ENCODE measurements at regions not wholly inside any gene's neighbourhood (a gene's known extent, or its start where the extent isn't known, plus 50 kb on each side); places are given as distances from the start of the nearest gene placed in this dataset.

GRCh38 chr3:5310509-5310908 is 123.0 kb downstream of the EDEM1 start:
- Histone ChIP-seq H3K9me3 (no peaks in the 10 kb centered on the region), H3K27ac (no peak overlapping the region), H3K4me1 (no peaks in the 10 kb centered on the region), H3K27me3 (no peaks in the 10 kb centered on the region), H3K36me3 (no peaks in the 10 kb centered on the region), H3K4me3 (no peak overlapping the region)
- 93% methylated on average over 5 of the region's 5 CpGs for WGBS
- no peak for DNase-seq (ENCODE audit: low spot score in 2 of 2)
- TF ChIP-seq EP300 (IDR thresholded peaks at IDR 0.05) = no peak
- TF ChIP-seq, protein P1, sequence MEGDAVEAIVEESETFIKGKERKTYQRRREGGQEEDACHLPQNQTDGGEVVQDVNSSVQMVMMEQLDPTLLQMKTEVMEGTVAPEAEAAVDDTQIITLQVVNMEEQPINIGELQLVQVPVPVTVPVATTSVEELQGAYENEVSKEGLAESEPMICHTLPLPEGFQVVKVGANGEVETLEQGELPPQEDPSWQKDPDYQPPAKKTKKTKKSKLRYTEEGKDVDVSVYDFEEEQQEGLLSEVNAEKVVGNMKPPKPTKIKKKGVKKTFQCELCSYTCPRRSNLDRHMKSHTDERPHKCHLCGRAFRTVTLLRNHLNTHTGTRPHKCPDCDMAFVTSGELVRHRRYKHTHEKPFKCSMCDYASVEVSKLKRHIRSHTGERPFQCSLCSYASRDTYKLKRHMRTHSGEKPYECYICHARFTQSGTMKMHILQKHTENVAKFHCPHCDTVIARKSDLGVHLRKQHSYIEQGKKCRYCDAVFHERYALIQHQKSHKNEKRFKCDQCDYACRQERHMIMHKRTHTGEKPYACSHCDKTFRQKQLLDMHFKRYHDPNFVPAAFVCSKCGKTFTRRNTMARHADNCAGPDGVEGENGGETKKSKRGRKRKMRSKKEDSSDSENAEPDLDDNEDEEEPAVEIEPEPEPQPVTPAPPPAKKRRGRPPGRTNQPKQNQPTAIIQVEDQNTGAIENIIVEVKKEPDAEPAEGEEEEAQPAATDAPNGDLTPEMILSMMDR (IDR thresholded peaks at IDR 0.05) = no peak
- TF ChIP-seq POLR2A (IDR thresholded peaks at IDR 0.05) = no peak
- no peak for TF ChIP-seq POLR2AphosphoS5 (IDR thresholded peaks at IDR 0.05)

GRCh38 chr3:5312290-5312689 is 124.8 kb downstream of the EDEM1 start:
- TF ChIP-seq POLR2AphosphoS5 (IDR thresholded peaks at IDR 0.05) (no peak), POLR2A (IDR thresholded peaks at IDR 0.05) (no peak), EP300 (IDR thresholded peaks at IDR 0.05) (no peak)
- TF ChIP-seq, protein P1 (IDR thresholded peaks at IDR 0.05) = no peak
- H3K27ac ChIP-seq = no peak overlapping the region
- 79% methylated on average over 3 of the region's 3 CpGs for WGBS
- no peak for DNase-seq (ENCODE audit: low spot score in 2 of 2)
- H3K36me3 ChIP-seq = no peaks in the 10 kb centered on the region
- no peaks in the 10 kb centered on the region for H3K4me1 ChIP-seq
- no peaks in the 10 kb centered on the region for H3K9me3 ChIP-seq
- no peaks in the 10 kb centered on the region for H3K27me3 ChIP-seq
- no peak overlapping the region for H3K4me3 ChIP-seq

DNA sequence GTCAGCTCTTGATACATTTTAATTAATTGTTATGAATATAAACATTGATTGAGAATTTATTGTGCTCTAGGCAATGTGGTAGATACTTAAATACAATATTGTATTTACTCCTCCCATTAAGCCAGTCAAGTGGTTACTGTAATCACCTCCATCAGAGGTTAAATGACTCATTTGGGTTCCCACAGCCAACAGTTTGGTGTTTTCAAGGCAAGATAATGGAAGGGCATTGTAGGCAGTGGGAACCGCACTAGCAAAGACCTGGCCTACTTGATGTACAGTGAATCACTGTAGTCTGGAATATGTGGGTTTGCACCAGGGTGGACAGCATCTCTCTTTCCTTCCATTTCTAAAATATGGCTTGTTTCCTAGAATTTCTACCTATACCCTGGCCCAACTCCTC is 127.4 kb downstream of the EDEM1 start:
- H3K9me3 ChIP-seq = no peaks in the 10 kb centered on the region
- H3K27me3 ChIP-seq = no peaks in the 10 kb centered on the region
- DNase-seq (ENCODE audit: low spot score in 2 of 2) = no peak
- H3K27ac ChIP-seq = no peak overlapping the region
- H3K4me1 ChIP-seq = no peaks in the 10 kb centered on the region
- TF ChIP-seq POLR2AphosphoS5 (IDR thresholded peaks at IDR 0.05) = no peak
- no peak for TF ChIP-seq POLR2A (IDR thresholded peaks at IDR 0.05)
- TF ChIP-seq, protein P1 (IDR thresholded peaks at IDR 0.05) = no peak
- TF ChIP-seq EP300 (IDR thresholded peaks at IDR 0.05) = no peak
- H3K4me3 ChIP-seq = no peak overlapping the region
- WGBS = 83% methylated on average over 1 of the region's 1 CpG
- no peaks in the 10 kb centered on the region for H3K36me3 ChIP-seq

DNA sequence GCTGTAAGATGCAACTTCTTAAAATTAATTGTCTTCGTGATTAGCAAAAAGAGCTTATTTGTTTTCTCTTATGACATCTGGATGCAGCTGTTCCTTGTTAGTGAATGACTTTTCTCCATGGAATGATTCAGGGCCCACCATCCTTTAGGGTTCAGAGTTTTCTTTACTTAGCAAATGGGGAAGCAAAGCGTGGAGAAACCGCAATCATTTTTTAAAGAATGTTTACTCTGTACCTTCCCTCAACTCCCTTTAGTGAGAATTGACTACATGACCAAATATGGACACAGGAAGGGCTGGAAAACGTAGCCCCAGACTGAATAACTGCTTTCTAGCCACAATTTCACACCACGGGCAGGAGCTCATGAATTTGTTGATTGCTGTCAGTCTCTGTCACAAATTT is 130.1 kb downstream of the EDEM1 start:
- Histone ChIP-seq H3K9me3 (no peaks in the 10 kb centered on the region), H3K27ac (no peak overlapping the region), H3K4me1 (no peaks in the 10 kb centered on the region), H3K27me3 (no peaks in the 10 kb centered on the region), H3K36me3 (no peaks in the 10 kb centered on the region), H3K4me3 (no peak overlapping the region)
- DNase-seq (ENCODE audit: low spot score in 2 of 2) = no peak
- TF ChIP-seq EP300 (IDR thresholded peaks at IDR 0.05) (no peak), POLR2A (IDR thresholded peaks at IDR 0.05) (no peak), POLR2AphosphoS5 (IDR thresholded peaks at IDR 0.05) (no peak)
- TF ChIP-seq, protein P1 (IDR thresholded peaks at IDR 0.05) = no peak
- 45% methylated on average over 5 of the region's 5 CpGs for WGBS

GRCh38 chr3:5319454-5319853 is 131.9 kb downstream of the EDEM1 start:
- no peak overlapping the region for H3K27ac ChIP-seq
- H3K4me3 ChIP-seq = no peak overlapping the region
- WGBS = 95% methylated on average over 2 of the region's 2 CpGs
- no peaks in the 10 kb centered on the region for H3K27me3 ChIP-seq
- no peak for DNase-seq (ENCODE audit: low spot score in 2 of 2)
- H3K4me1 ChIP-seq = no peaks in the 10 kb centered on the region
- no peaks in the 10 kb centered on the region for H3K36me3 ChIP-seq
- TF ChIP-seq, protein P1 (IDR thresholded peaks at IDR 0.05) = no peak
- no peak for TF ChIP-seq EP300 (IDR thresholded peaks at IDR 0.05)
- no peak for TF ChIP-seq POLR2A (IDR thresholded peaks at IDR 0.05)
- TF ChIP-seq POLR2AphosphoS5 (IDR thresholded peaks at IDR 0.05) = no peak
- H3K9me3 ChIP-seq = no peaks in the 10 kb centered on the region
